ENCODE measurements at regions not wholly inside any gene's neighbourhood (a gene's known extent, or its start where the extent isn't known, plus 50 kb on each side); places are given as distances from the start of the nearest gene placed in this dataset.
"Not testable (repeated sequence)": the region's sequence is repeated elsewhere in the genome, so short reads cannot be mapped to it uniquely, and the experiment has no call there.

- peak in 2 of 10 donors; percentile 66 to 77 for DNase-seq
- intact Hi-C loops (cut with DNase I), result not testable (repeated sequence)
Observed at GRCh38 chr4:49573666-49574215, 587.7 kb downstream of the CWH43 start.

GRCh38 chr4:49575250-49575649, 589.2 kb downstream of the CWH43 start:
- intact Hi-C loops (cut with DNase I), result not testable (repeated sequence)
- peak in 2 of 10 donors; percentile 70 to 79 for DNase-seq

DNA sequence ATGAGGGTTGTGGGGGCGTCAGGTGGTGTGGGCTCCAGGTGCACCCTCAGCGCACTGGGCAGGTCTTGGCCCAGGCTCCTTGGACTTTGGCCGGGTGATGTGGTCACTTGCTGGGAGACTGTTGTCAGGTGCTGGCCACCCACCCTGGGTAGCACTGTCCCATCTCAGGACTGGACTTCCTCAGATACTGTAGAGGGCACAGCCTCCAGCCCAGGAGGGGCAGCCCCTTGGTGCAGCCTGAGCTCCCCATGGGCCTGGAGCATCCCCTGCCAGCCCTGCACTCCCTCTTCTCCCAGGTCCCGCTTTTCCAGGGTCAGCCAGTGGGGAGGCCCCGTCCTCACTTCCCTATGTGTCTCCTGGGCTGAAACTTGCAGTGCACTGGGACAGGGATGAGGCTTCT, 592.3 kb downstream of the CWH43 start:
- DNase-seq, result peak in 1 of 10 donors; percentile 78
- intact Hi-C loops (cut with DNase I), result not testable (repeated sequence)

GRCh38 chr4:49578899-49579298, 592.8 kb downstream of the CWH43 start:
- intact Hi-C loops (cut with DNase I), result not testable (repeated sequence)

GRCh38 chr4:49580166-49580565, 594.1 kb downstream of the CWH43 start:
- intact Hi-C loops (cut with DNase I), result not testable (repeated sequence)
- peak in 2 of 10 donors; percentile 37 to 39 for DNase-seq

More at GRCh38 chr4:49578899-49579298, 592.8 kb downstream of the CWH43 start:
- peak in 2 of 10 donors; percentile 78 to 82 for DNase-seq

- intact Hi-C loops (cut with DNase I), result not testable (repeated sequence)
- peak in 2 of 10 donors; percentile 44 to 63 for DNase-seq
Observed at GRCh38 chr4:49588401-49588800, 602.3 kb downstream of the CWH43 start.

GRCh38 chr4:49618436-49618835, 632.4 kb downstream of the CWH43 start:
- intact Hi-C loops (cut with DNase I), result not testable (repeated sequence)
- DNase-seq, result peak in 1 of 10 donors; percentile 27

- intact Hi-C loops (cut with DNase I), result not testable (repeated sequence)
Observed at GRCh38 chr4:49626478-49626877, 640.4 kb downstream of the CWH43 start.

More at GRCh38 chr4:49626478-49626877, 640.4 kb downstream of the CWH43 start:
- peak in 1 of 10 donors; percentile 77 for DNase-seq

Data from posterior cingulate gyrus (tissue), 11 donors.